ENCODE measurements at regions not wholly inside any gene's neighbourhood (a gene's known extent, or its start where the extent isn't known, plus 50 kb on each side); places are given as distances from the start of the nearest gene placed in this dataset.

DNA sequence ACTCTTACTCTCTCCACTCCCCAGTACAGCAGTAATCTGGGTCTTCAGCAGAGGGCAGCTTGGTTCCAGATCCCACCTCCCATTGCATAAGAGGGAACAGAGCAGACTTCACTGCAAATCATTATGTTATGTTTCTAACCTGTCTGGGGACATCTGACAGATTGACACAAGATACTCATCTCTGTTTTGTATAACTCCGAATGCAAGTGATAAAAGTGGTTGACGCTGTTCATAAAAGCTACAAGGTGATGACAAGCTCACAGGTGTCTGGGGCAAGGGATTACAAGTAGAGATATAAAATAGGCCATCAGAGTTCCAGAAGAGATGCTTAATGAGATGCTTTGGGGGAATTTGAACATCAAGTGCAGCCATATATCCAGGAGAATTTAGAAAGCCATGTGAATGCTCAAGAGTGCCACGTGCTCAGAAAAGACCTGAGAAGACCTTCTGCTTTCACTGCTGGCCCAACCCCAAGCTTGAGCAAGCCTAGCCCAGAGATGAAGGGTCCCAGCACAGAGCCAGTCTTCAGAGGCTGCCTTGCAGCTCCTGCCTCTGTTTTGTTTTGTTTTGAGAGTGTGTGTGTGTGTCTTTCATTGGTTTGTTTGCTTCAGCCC, 80.6 kb downstream of the VSTM2A start:
- Mint-ChIP-seq H3K4me3 (no peak overlapping the region), H3K27ac (no peak overlapping the region), H3K27me3 (no peaks in the 10 kb centered on the region), H3K9me3 (peaks cover 8% of the 10 kb centered on the region), H3K4me1 (ENCODE audit: low read depth) (no peaks in the 10 kb centered on the region), H3K36me3 (ENCODE audit: low read depth) (no peaks in the 10 kb centered on the region)
- Histone ChIP-seq H3K36me3 (ENCODE audit: insufficient read depth, low read length) (no peaks in the 10 kb centered on the region), H3K4me3 (ENCODE audit: low read length) (no peak overlapping the region), H3K9me3 (ENCODE audit: control insufficient read depth in 1 of 2, insufficient read depth in 1 of 2, low read length in 2 of 2) (peaks cover 0 to 14% of the 10 kb centered on the region in 2 experiments), H3K4me1 (ENCODE audit: insufficient read depth, low read length) (no peaks in the 10 kb centered on the region), H3K27ac (ENCODE audit: low read depth in 1 of 2, low read length in 2 of 2) (no peak overlapping the region), H3K27me3 (ENCODE audit: control insufficient read depth in 1 of 2, insufficient read depth in 2 of 2, low read length in 2 of 2) (no peaks in the 10 kb centered on the region)
- ATAC-seq (ENCODE audit: poor library complexity), result no peak
- ChIA-PET POLR2A (no interaction called here), CTCF (no interaction called here)
- TF ChIP-seq, protein P1, sequence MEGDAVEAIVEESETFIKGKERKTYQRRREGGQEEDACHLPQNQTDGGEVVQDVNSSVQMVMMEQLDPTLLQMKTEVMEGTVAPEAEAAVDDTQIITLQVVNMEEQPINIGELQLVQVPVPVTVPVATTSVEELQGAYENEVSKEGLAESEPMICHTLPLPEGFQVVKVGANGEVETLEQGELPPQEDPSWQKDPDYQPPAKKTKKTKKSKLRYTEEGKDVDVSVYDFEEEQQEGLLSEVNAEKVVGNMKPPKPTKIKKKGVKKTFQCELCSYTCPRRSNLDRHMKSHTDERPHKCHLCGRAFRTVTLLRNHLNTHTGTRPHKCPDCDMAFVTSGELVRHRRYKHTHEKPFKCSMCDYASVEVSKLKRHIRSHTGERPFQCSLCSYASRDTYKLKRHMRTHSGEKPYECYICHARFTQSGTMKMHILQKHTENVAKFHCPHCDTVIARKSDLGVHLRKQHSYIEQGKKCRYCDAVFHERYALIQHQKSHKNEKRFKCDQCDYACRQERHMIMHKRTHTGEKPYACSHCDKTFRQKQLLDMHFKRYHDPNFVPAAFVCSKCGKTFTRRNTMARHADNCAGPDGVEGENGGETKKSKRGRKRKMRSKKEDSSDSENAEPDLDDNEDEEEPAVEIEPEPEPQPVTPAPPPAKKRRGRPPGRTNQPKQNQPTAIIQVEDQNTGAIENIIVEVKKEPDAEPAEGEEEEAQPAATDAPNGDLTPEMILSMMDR (IDR thresholded peaks at IDR 0.05), result no peak
- no peak for DNase-seq
- intact Hi-C loops (cut with DNase I, micrococcal nuclease), result no loop called here
